Suprapubic skin (tissue), 4 donors: ENCODE measurements at regions not wholly inside any gene's neighbourhood (a gene's known extent, or its start where the extent isn't known, plus 50 kb on each side); places are given as distances from the start of the nearest gene placed in this dataset.

Source experiments
- DNase-seq, 2 donors: peaks; one replicate each; pipeline ENCODE4 v3.0.0-alpha.2; 2019; ENCODE audit warnings: low spot score in 2 of 2
- H3K27ac ChIP-seq: fragments of 200-600 bp; sonication (generic); one replicate; pipeline ENCODE4 v1.5.1; 2019
- H3K27me3 ChIP-seq: fragments of 200-600 bp; sonication (generic); one replicate; pipeline ENCODE4 v1.5.1; 2019
- H3K36me3 ChIP-seq: fragments of 200-600 bp; sonication (generic); one replicate; pipeline ENCODE4 v1.5.1; 2019
- H3K4me1 ChIP-seq: fragments of 200-600 bp; sonication (generic); one replicate; pipeline ENCODE4 v1.5.1; 2019
- H3K4me3 ChIP-seq: fragments of 200-600 bp; sonication (generic); one replicate; pipeline ENCODE4 v1.5.1; 2019; ENCODE audit warnings: mild to moderate bottlenecking
- H3K9me3 ChIP-seq: fragments of 200-600 bp; sonication (generic); one replicate; pipeline ENCODE4 v1.5.1; 2019
- EP300 ChIP-seq: sonication (generic); formaldehyde crosslinking; IDR thresholded peaks from one replicate; pipeline ENCODE4 v1.6.1; 2017; ENCODE audit warnings: antibody characterized with exemption
- POLR2A ChIP-seq, 2 donors: fragments of 450-650 bp; IDR thresholded peaks; one replicate each; pipeline ENCODE4 v1.6.1; 2017; ENCODE audit warnings: antibody characterized with exemption in 2 of 2, mild to moderate bottlenecking in 2 of 2, moderate library complexity in 2 of 2
- POLR2AphosphoS5 ChIP-seq, 3 donors: sonication (generic); formaldehyde crosslinking; IDR thresholded peaks; one replicate each; pipeline ENCODE4 v1.6.1; 2017; ENCODE audit warnings: antibody characterized with exemption in 3 of 3
- WGBS: methylation state at CpG from one replicate; pipeline ENCODE4 v1.1.5; 2018; 5-methylcytosine and 5-hydroxymethylcytosine counted together
- TF ChIP-seq, protein P1 (sequence below), 2 donors: fragments of 200-600 bp in 1 of 2; fragments of 450-650 bp in 1 of 2; sonication (generic) in 1 of 2; IDR thresholded peaks; one replicate each; pipeline ENCODE4 v1.5.1; 2016 to 2019; ENCODE audit warnings: antibody characterized with exemption in 2 of 2, mild to moderate bottlenecking in 1 of 2, moderate library complexity in 1 of 2

DNA sequence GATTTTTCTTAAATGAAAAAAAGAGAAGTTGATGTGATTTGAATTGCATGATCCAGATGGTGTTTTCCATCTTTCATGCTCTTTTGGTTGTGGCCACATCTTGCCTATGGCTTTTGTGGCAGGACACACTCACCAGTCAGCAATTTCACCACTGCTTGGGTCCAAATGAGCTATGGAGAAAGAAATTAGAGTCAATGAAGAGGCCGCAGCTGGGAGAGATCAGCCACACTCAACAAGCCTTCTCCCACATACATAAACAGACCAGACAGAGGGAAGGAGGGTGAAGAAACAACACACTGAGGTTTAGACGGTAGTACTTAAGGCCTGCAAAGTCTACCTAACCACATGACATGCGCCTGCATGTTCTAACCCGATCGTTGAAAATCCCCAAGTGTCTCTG is 110.7 kb upstream of the CDIN1 start:
- DNase-seq, result no peak
- Histone ChIP-seq H3K36me3 (no peaks in the 10 kb centered on the region), H3K4me3 (no peak overlapping the region), H3K27ac (no peak overlapping the region), H3K27me3 (no peaks in the 10 kb centered on the region), H3K9me3 (no peaks in the 10 kb centered on the region), H3K4me1 (no peaks in the 10 kb centered on the region)
- no peak for TF ChIP-seq EP300
- no peak for TF ChIP-seq POLR2AphosphoS5 (IDR thresholded peaks at IDR 0.05)
- TF ChIP-seq, protein P1, sequence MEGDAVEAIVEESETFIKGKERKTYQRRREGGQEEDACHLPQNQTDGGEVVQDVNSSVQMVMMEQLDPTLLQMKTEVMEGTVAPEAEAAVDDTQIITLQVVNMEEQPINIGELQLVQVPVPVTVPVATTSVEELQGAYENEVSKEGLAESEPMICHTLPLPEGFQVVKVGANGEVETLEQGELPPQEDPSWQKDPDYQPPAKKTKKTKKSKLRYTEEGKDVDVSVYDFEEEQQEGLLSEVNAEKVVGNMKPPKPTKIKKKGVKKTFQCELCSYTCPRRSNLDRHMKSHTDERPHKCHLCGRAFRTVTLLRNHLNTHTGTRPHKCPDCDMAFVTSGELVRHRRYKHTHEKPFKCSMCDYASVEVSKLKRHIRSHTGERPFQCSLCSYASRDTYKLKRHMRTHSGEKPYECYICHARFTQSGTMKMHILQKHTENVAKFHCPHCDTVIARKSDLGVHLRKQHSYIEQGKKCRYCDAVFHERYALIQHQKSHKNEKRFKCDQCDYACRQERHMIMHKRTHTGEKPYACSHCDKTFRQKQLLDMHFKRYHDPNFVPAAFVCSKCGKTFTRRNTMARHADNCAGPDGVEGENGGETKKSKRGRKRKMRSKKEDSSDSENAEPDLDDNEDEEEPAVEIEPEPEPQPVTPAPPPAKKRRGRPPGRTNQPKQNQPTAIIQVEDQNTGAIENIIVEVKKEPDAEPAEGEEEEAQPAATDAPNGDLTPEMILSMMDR (IDR thresholded peaks at IDR 0.05), result no peak
- TF ChIP-seq POLR2A (IDR thresholded peaks at IDR 0.05), result no peak
- 54% methylated on average over 5 of the region's 5 CpGs for WGBS

DNA sequence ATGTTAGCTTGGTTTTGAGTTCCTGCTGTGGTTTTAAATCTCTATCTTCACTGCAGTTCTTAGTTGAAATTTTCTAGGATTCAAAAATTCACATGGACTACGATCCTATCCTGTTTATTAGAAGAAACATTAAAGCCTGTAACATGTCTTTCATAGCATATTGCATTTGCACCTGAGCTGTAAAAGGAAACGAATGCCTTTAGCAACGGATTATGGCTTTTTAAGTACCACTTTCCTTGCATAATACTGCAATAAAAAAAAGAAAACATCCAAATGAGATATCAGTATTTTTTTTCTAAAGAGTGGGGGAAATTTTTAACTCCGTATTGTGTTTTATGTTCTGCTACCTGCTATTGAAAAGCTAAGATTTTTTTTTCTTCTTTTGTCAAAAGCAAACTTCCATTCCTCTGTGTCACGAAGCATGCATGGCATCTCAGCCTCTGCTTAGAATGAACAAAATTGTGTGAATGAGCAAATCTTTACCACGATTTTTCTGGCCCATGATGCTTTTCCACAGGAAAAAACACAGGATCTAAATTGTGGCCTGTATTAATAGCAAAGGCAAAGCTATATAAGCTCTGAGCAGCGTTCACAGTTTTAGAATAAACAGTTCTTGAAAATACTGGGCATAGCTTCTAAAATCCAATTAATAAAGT is 110.0 kb upstream of the CDIN1 start:
- Histone ChIP-seq H3K36me3 (no peaks in the 10 kb centered on the region), H3K9me3 (no peaks in the 10 kb centered on the region), H3K27me3 (no peaks in the 10 kb centered on the region), H3K4me3 (no peak overlapping the region), H3K4me1 (no peaks in the 10 kb centered on the region), H3K27ac (no peak overlapping the region)
- 56% methylated on average over 7 of the region's 7 CpGs for WGBS
- TF ChIP-seq EP300, result no peak
- no peak for TF ChIP-seq POLR2A (IDR thresholded peaks at IDR 0.05)
- TF ChIP-seq POLR2AphosphoS5 (IDR thresholded peaks at IDR 0.05), result no peak
- TF ChIP-seq, protein P1 (IDR thresholded peaks at IDR 0.05), result no peak
- no peak for DNase-seq

DNA sequence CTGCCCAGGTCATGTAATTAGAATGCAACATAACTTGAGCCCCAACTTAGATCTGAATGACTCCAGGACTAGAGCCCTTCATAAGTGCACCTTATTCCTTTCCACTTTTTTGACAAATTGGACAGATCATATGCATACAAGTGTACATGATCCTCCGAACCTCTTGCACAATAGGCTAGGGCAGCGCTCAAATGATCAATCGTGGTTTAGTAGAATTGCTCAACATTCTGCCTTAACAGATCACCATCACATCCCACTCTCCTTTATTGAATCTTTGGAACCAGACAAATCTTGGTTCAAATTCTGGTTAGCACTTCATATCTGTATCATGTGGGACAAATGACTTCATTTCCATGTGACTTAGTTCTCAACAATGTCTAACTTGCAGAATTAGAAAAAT is 106.8 kb upstream of the CDIN1 start:
- WGBS, result 73% methylated on average over 3 of the region's 3 CpGs
- no peak overlapping the region for H3K27ac ChIP-seq
- DNase-seq, result no peak
- no peaks in the 10 kb centered on the region for H3K36me3 ChIP-seq
- no peaks in the 10 kb centered on the region for H3K4me1 ChIP-seq
- H3K9me3 ChIP-seq, result no peaks in the 10 kb centered on the region
- TF ChIP-seq POLR2AphosphoS5 (IDR thresholded peaks at IDR 0.05) (no peak), EP300 (no peak)
- TF ChIP-seq, protein P1 (IDR thresholded peaks at IDR 0.05), result no peak
- H3K4me3 ChIP-seq, result no peak overlapping the region
- H3K27me3 ChIP-seq, result no peaks in the 10 kb centered on the region

DNA sequence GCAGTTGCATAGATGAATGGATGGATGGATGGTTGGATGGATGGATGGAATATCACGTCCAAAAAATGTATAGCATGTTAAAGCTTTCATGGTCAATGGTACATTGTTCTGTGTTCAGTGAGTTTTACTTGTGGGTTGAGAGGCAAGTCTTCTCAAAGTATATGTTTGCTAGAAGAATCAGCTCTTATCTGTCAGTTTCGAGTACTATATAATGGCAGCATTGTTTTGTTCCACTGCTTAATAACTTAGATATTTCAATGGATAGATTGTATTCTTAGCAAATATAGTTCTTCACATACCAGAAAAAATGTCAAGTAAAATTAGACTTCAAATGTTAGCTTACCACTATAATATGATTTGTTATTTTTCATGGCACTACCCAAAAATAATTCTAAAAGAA is 100.9 kb upstream of the CDIN1 start:
- Histone ChIP-seq H3K27ac (no peak overlapping the region), H3K4me3 (no peak overlapping the region), H3K36me3 (no peaks in the 10 kb centered on the region), H3K9me3 (no peaks in the 10 kb centered on the region), H3K4me1 (no peaks in the 10 kb centered on the region), H3K27me3 (no peaks in the 10 kb centered on the region)
- DNase-seq, result no peak
- TF ChIP-seq, protein P1 (IDR thresholded peaks at IDR 0.05), result no peak
- TF ChIP-seq EP300 (no peak), POLR2AphosphoS5 (IDR thresholded peaks at IDR 0.05) (no peak), POLR2A (IDR thresholded peaks at IDR 0.05) (no peak)
- WGBS, result 78% methylated on average over 2 of the region's 2 CpGs

DNA sequence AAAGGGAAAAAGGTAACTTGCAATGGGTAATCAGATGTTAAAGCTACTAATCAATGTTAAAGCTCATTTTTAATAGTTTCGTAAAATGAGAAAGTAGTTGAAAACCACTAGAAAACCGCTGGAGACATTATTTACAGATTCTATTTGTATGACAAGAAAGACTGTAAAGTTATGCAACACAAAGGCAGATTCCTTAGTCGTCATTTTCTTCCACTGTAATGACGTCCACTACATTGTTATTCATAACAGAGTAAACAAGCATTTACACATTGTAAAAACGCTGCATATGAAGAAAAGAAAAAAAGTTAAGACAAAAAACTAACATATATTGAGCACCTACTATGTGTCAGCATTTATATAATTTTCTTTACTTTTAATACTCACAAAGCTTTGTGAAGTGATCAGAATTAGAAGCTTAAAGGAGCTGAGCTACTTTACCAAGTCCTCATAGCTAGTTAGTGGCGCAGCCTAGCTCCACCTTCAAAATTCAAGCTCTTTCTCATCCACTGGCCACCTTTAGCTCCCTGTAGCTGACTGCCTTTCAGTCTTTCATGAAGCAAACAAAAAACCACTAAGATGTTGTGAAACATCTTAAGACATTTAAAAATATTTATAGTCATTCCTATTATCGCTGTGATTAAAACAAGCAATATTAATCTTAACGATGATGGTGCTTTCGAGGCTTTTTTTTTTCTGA is 100.1 kb upstream of the CDIN1 start:
- Histone ChIP-seq H3K27me3 (no peaks in the 10 kb centered on the region), H3K4me3 (no peak overlapping the region), H3K4me1 (no peaks in the 10 kb centered on the region), H3K27ac (no peak overlapping the region), H3K9me3 (no peaks in the 10 kb centered on the region), H3K36me3 (no peaks in the 10 kb centered on the region)
- WGBS, result 64% methylated on average over 9 of the region's 9 CpGs
- DNase-seq, result no peak
- TF ChIP-seq, protein P1 (IDR thresholded peaks at IDR 0.05), result no peak
- TF ChIP-seq EP300, result no peak
- TF ChIP-seq POLR2AphosphoS5 (IDR thresholded peaks at IDR 0.05), result no peak
